Caki2 (cell line): ENCODE measurements at regions not wholly inside any gene's neighbourhood (a gene's known extent, or its start where the extent isn't known, plus 50 kb on each side); places are given as distances from the start of the nearest gene placed in this dataset.
"Not testable (repeated sequence)": the region's sequence is repeated elsewhere in the genome, so short reads cannot be mapped to it uniquely, and the experiment has no call there.

Experiments used
- DNase-seq: peaks from one replicate; pipeline ENCODE4 v3.0.0-alpha.2; 2015; ENCODE audit warnings: low read depth
- in situ Hi-C: cut with HindIII; loops from 2 replicates; pipeline ENCODE4 v1.10.0; 2016; ENCODE audit warnings: low sequenced_read_pairs, low pct_unique_long_range_greater_than_20kb, mixed read lengths

- DNase-seq, result no peak
- in situ Hi-C loops, result no loop called here
Measured at GRCh38 chr20:57781901-57782300, 72.1 kb upstream of the PMEPA1 start.

DNA sequence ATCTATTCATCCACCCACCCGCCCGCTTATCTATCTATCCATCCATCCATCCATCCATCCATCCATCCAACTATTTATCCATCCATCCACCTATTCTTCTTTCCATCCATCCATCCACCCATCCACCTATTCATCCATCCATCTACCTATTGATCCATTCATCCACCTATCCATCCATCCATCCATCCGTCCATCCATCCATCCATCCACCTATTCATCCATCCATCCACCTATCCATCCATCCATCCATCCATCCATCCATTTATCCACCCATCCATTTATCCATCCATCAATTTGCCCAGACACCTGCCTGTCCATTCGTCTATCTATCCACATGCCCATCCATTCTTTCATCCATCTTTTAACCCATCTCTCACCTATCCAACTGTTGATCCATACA is 71.1 kb upstream of the PMEPA1 start:
- in situ Hi-C loops, result no loop called here
- DNase-seq, result no peak

- DNase-seq, result no peak
- in situ Hi-C loops, result no loop called here
Measured at GRCh38 chr20:57780398-57780797, 70.6 kb upstream of the PMEPA1 start.

DNA sequence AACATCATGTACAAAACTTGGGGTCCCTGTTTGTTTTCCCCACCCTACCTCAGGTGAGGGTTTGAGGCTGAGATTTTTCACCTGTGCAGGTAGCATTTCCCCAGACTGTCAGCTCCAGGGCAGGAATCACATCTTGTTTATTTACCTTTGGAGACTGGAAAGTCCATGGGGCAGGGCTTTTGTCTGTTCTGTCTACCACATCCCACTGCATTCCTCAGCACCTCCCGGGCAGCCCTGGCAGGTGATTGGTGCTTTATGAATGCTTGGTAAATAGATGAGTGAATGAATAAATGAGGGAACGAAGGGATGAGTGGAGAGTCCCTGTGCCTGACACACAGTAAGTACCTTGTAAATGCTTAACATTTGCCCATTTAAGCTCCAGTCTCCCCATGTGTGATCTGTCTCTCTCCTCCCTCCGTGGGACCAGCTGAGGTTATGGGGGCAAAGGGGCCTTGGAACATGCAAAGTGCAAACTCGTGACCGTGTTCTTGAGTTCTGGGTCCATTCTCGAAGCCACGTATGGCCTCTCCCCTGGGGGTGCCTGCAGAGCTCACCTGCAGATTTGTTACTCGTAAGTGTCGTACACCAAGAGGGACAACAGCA is 69.7 kb upstream of the PMEPA1 start:
- in situ Hi-C loops, result no loop called here
- DNase-seq, result peak; percentile 59

GRCh38 chr20:57777911-57778310 is 68.1 kb upstream of the PMEPA1 start:
- no peak for DNase-seq
- in situ Hi-C loops, result no loop called here

GRCh38 chr20:57774951-57775350 is 65.1 kb upstream of the PMEPA1 start:
- DNase-seq, result no peak
- in situ Hi-C loops, result no loop called here

GRCh38 chr20:57774111-57774880 is 64.5 kb upstream of the PMEPA1 start:
- no peak for DNase-seq
- in situ Hi-C loops, result no loop called here

DNA sequence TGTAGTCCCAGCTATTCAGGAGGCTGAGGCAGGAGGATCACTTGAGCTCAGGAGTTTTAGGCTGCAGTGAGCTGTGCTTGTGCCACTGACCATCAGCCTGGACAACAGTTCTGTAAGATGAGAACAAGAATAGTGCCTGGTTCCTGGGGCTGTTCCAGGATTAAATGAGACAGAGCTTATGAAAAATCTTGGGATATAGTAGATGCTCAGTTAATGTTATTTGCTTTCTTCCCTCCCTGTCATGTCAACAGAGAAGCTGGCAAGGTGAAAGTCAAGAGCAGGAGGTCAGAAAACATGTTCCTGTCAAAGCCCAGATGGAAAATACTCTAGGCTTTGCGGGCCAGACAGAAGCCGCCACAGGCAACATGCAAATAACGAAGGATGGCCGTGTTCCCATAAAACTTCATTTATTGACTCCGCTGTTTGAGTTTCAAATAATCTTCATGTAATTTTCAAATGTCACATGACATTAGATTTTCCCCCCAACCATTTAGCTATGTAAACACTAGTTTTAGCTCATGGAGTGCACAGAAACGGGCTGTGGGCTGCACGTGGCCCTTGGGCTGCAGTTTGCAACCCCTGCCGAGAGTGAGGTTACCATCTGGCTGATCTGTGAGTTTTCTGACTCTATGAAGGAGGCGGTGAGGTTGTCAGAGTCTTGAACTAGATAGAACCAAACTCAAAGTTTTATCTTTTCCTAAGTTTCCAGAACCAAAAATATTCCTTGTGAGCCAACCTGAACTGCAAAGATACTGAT is 63.4 kb upstream of the PMEPA1 start:
- DNase-seq, result no peak
- in situ Hi-C loops, result no loop called here

DNA sequence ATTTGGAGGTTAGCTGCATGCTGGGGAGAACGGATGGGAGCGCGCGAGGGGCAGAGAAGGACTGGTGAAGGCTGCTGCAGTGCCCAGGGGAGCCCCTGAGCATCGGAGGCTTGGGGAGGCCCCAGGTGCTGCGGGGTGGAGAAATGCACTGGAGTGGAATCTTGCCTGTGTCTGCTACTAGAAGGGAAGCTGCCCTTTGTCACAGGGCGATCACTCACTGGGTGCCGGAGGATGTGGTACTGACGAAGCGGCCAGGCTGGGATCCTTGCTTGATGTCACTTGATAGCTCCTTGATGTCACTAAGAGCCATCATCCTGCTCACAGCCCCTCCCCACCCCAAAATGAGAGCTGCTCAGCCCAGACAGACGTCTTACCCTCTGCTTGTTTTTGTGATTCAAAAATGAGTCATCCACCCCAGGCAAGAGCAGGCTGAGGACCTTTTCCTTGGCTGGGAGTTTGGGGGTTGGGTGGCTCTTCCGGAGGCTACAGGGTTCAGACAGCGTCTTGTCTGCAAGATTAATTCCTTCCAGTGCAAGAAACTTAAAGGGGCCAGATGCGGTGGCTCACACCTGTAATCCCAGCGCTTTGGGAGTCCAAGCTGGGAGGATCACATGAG is 62.6 kb upstream of the PMEPA1 start:
- DNase-seq, result peak; percentile 93
- in situ Hi-C loops, result no loop called here

GRCh38 chr20:57770852-57771720 is 61.3 kb upstream of the PMEPA1 start:
- no peak for DNase-seq
- in situ Hi-C loops, result no loop called here

GRCh38 chr20:57770401-57770800 is 60.6 kb upstream of the PMEPA1 start:
- in situ Hi-C loops, DNase-seq: not testable (repeated sequence)

DNA sequence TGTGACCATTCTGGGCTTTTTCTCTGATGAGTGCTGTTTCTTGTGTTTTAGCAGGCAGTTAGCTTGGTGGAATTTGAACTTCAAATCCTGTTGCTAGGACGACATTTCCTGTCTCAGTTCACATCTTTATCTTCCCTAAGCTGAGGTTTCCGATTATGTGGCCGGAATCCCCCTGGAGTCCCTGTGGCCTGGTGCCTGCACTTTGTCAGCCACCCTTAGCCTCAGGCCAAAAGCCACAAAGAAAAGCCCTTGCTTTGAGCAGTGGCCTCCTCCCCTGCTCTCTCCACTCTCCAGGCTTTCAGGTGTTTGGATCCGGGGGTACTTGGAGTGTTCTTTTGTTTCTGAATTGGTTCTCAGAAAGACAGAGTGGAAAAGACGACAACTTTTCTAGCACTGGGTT is 59.9 kb upstream of the PMEPA1 start:
- DNase-seq, result no peak
- in situ Hi-C loops, result no loop called here

DNA sequence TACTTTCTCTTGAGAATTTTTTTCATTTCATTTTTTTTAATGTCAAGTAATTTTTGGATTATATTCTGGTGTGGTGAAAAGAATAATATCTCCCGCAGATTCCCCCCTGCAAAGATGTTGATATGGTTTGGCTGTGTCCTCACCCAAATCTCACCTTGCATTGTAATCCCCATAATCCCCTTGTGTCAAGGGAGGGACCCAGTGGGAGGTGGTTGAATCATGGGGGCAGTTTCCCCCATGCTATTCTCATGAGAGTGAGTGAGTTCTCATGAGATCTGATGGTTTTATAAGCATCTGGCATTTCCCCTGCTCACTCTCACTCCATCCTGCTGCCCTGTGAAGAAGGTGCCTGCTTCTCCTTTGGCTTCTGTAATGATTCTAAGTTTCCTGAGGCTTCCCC is 58.7 kb upstream of the PMEPA1 start:
- no peak for DNase-seq
- in situ Hi-C loops, result no loop called here

GRCh38 chr20:57767441-57767840 is 57.6 kb upstream of the PMEPA1 start:
- DNase-seq, result no peak
- in situ Hi-C loops, result no loop called here

DNA sequence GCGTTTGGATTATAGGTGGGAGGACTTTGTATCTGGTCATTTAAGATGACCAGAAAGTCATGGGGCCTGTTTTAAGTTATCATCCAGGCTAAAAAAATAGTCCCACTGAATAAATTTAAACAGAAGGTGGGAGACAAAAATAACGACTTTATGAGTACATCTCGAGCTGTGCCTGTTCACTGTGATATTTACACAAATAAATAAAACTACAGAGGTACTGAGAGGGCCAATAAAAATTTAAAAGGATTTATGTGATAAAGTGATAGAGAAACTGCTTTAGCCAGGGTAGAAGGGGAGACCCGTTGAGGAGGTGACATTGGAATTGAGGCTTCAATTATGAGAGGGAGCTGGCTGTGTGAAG is 53.4 kb upstream of the PMEPA1 start:
- in situ Hi-C loops, result no loop called here
- DNase-seq, result no peak

DNA sequence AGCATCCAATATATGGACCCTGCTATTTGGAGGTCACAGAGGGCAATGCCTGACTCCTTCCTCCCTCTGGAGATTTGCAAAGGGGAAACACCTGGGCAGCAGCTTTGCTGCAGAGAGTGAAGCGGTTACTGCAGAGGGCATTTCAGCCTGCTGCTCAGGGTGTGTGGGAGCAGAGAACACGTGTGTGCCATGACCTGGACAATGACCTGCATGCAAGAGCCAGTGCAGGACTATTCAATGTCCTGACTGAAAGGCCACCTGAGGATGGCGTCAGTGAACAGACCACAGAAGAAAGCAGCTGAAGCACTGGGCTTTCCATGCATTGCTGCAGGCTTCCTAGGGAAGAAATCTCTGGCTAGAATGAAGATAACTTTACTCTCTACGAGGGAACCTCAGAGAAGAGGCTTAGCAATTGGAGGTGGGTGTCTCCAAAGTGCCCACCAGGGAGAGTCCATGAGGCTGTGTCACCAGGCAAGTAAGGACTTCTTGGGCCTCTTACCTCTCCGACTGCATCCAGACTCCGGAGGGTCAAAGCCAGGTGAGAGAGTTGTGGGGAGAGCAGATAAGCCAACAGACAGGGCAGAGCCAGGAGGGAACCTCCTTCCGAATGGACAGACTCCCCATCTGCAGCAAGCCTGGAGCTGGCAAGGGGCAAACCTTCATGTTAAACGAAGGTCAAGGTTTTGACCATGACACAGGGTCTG is 52.9 kb upstream of the PMEPA1 start:
- DNase-seq, result no peak
- in situ Hi-C loops, result no loop called here

DNA sequence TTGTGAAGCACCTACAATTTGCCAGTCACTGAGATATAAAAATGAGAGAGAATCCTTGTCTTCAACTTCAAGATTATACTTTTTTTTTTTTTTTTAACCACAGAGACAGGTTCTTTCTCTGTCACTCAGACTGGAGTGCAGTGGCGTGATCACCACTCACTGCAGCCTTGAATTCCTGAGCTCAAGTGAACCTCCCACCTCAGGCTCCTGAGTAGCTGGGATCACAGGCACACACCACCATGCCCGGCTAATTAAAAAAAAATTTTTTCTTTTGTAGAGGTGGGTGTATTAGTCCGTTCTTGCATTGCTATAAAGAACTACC is 51.6 kb upstream of the PMEPA1 start:
- in situ Hi-C loops, result no loop called here
- peak; percentile 84 for DNase-seq
